Neural progenitor cell (in vitro differentiated cells): ENCODE measurements at regions not wholly inside any gene's neighbourhood (a gene's known extent, or its start where the extent isn't known, plus 50 kb on each side); places are given as distances from the start of the nearest gene placed in this dataset.

ENCODE experiments used
- DNase-seq: peaks from one replicate; pipeline ENCODE4 v3.0.0-alpha.2; 2016; ENCODE audit warnings: low spot score
- H2AFZ ChIP-seq: fragments of 200-600 bp; sonication (generic); replicated peaks from 2 replicates; pipeline ENCODE4 v1.6.1; 2016; ENCODE audit warnings: antibody characterized with exemption
- H3F3A ChIP-seq: fragments of 200-600 bp; sonication (generic); 2 replicates; pipeline ENCODE4 v1.6.1; 2016; ENCODE audit warnings: antibody characterized with exemption, low read depth
- H3K27ac ChIP-seq: fragments of 200-600 bp; sonication (generic); 2 replicates; pipeline ENCODE4 v1.5.1; 2016; ENCODE audit warnings: mild to moderate bottlenecking
- H3K27me3 ChIP-seq: fragments of 200-600 bp; sonication (generic); 2 replicates; pipeline ENCODE4 v1.6.1; 2016; ENCODE audit warnings: mild to moderate bottlenecking, moderate library complexity
- H3K36me3 ChIP-seq: fragments of 200-600 bp; sonication (generic); 2 replicates; pipeline ENCODE4 v1.5.1; 2016
- H3K4me1 ChIP-seq: fragments of 200-600 bp; sonication (generic); 2 replicates; pipeline ENCODE4 v1.6.1; 2016; ENCODE audit warnings: mixed run types
- H3K4me2 ChIP-seq: fragments of 200-600 bp; sonication (generic); 2 replicates; pipeline ENCODE4 v1.6.1; 2016
- H3K4me3 ChIP-seq: fragments of 200-600 bp; sonication (generic); 2 replicates; pipeline ENCODE4 v1.5.1; 2016
- H3K79me2 ChIP-seq: fragments of 200-600 bp; sonication (generic); 2 replicates; pipeline ENCODE4 v1.6.1; 2016; ENCODE audit warnings: low read depth
- H3K9ac ChIP-seq: fragments of 200-600 bp; sonication (generic); 2 replicates; pipeline ENCODE4 v1.6.1; 2016
- H3K9me3 ChIP-seq: fragments of 200-600 bp; sonication (generic); 2 replicates; pipeline ENCODE4 v1.5.1; 2016; ENCODE audit warnings: low read depth
- H4K20me1 ChIP-seq: fragments of 200-600 bp; sonication (generic); 2 replicates; pipeline ENCODE4 v1.6.1; 2016; ENCODE audit warnings: low read depth
- H3K27ac Mint-ChIP-seq: 3 replicates; pipeline ENCODE4 v1.8.0; 2021; ENCODE audit warnings: mixed read lengths
- H3K27me3 Mint-ChIP-seq: 2 replicates; pipeline ENCODE4 v1.8.0; 2022; ENCODE audit warnings: low read depth, mild to moderate bottlenecking, inconsistent platforms, moderate library complexity, mixed read lengths; ENCODE audit not compliant: insufficient read depth
- H3K36me3 Mint-ChIP-seq: 3 replicates; pipeline ENCODE4 v1.8.0; 2021; ENCODE audit warnings: mixed read lengths
- H3K4me1 Mint-ChIP-seq: 3 replicates; pipeline ENCODE4 v1.8.0; 2021; ENCODE audit warnings: mixed read lengths
- H3K4me3 Mint-ChIP-seq: 3 replicates; pipeline ENCODE4 v1.8.0; 2021; ENCODE audit warnings: mild to moderate bottlenecking, moderate library complexity, mixed read lengths
- H3K9me3 Mint-ChIP-seq: 3 replicates; pipeline ENCODE4 v1.8.0; 2020; ENCODE audit warnings: mixed read lengths
- CTCF ChIP-seq: fragments of 200-600 bp; sonication (generic); IDR thresholded peaks from 2 replicates; pipeline ENCODE4 v1.5.1; 2017; ENCODE audit warnings: antibody characterized with exemption, mild to moderate bottlenecking
- EZH2 ChIP-seq: fragments of 200-600 bp; sonication (generic); IDR thresholded peaks from 2 replicates; pipeline ENCODE4 v1.6.1; 2017; ENCODE audit warnings: antibody characterized with exemption, mild to moderate bottlenecking, moderate library complexity
- EZH2phosphoT487 ChIP-seq: fragments of 200-600 bp; sonication (generic); IDR thresholded peaks from 2 replicates; pipeline ENCODE4 v1.6.1; 2017; ENCODE audit warnings: antibody characterized with exemption

GRCh38 chr16:62157544-62157943 lies 121.3 kb upstream of the CDH8 start:
- DNase-seq, result no peak
- TF ChIP-seq EZH2phosphoT487, result no peak
- TF ChIP-seq CTCF, result no peak
- no peaks in the 10 kb centered on the region for H3K9me3 ChIP-seq
- no peaks in the 10 kb centered on the region for H3K79me2 ChIP-seq
- H3K27me3 ChIP-seq, result no peaks in the 10 kb centered on the region
- no peaks in the 10 kb centered on the region for H3F3A ChIP-seq
- no peaks in the 10 kb centered on the region for H3K4me1 Mint-ChIP-seq
- H3K4me1 ChIP-seq, result no peaks in the 10 kb centered on the region
- no peak overlapping the region for H2AFZ ChIP-seq
- H3K4me3 Mint-ChIP-seq, result no peak overlapping the region
- no peaks in the 10 kb centered on the region for H4K20me1 ChIP-seq
- H3K27me3 Mint-ChIP-seq, result no peaks in the 10 kb centered on the region
- no peak overlapping the region for H3K4me3 ChIP-seq
- no peak overlapping the region for H3K9ac ChIP-seq
- no peak overlapping the region for H3K27ac ChIP-seq
- no peaks in the 10 kb centered on the region for H3K9me3 Mint-ChIP-seq
- no peak overlapping the region for H3K27ac Mint-ChIP-seq
- no peaks in the 10 kb centered on the region for H3K36me3 ChIP-seq
- no peak overlapping the region for H3K4me2 ChIP-seq
- H3K36me3 Mint-ChIP-seq, result no peaks in the 10 kb centered on the region

- Histone ChIP-seq H3K9ac (no peak overlapping the region), H3K4me3 (no peak overlapping the region), H3K27ac (no peak overlapping the region), H3K9me3 (no peaks in the 10 kb centered on the region), H4K20me1 (no peaks in the 10 kb centered on the region), H3K27me3 (no peaks in the 10 kb centered on the region), H3K4me1 (no peaks in the 10 kb centered on the region), H3K36me3 (no peaks in the 10 kb centered on the region), H3F3A (no peaks in the 10 kb centered on the region), H3K4me2 (no peak overlapping the region), H2AFZ (no peak overlapping the region), H3K79me2 (no peaks in the 10 kb centered on the region)
- TF ChIP-seq CTCF, result no peak
- TF ChIP-seq EZH2, result no peak
- no peak for TF ChIP-seq EZH2phosphoT487
- Mint-ChIP-seq H3K27me3 (no peaks in the 10 kb centered on the region), H3K9me3 (no peaks in the 10 kb centered on the region), H3K27ac (no peak overlapping the region), H3K4me1 (no peaks in the 10 kb centered on the region), H3K36me3 (no peaks in the 10 kb centered on the region), H3K4me3 (no peak overlapping the region)
- no peak for DNase-seq
Observed at GRCh38 chr16:62156971-62157370, 120.7 kb upstream of the CDH8 start.

- Mint-ChIP-seq H3K9me3 (no peaks in the 10 kb centered on the region), H3K27me3 (peaks cover 2% of the 10 kb centered on the region), H3K36me3 (no peaks in the 10 kb centered on the region), H3K4me3 (no peak overlapping the region), H3K27ac (no peak overlapping the region), H3K4me1 (peaks cover 4% of the 10 kb centered on the region)
- Histone ChIP-seq H2AFZ (no peak overlapping the region), H3K4me3 (no peak overlapping the region), H3K4me1 (no peaks in the 10 kb centered on the region), H3K79me2 (no peaks in the 10 kb centered on the region), H3K36me3 (no peaks in the 10 kb centered on the region), H3K27me3 (no peaks in the 10 kb centered on the region), H3K4me2 (no peak overlapping the region), H4K20me1 (no peaks in the 10 kb centered on the region), H3F3A (no peaks in the 10 kb centered on the region), H3K27ac (no peak overlapping the region), H3K9ac (no peak overlapping the region), H3K9me3 (no peaks in the 10 kb centered on the region)
- no peak for DNase-seq
- TF ChIP-seq CTCF (no peak), EZH2 (no peak), EZH2phosphoT487 (no peak)
Observed at GRCh38 chr16:62149631-62150030, 113.4 kb upstream of the CDH8 start.

- no peaks in the 10 kb centered on the region for H3F3A ChIP-seq
- H3K4me2 ChIP-seq, result no peak overlapping the region
- no peaks in the 10 kb centered on the region for H3K27me3 ChIP-seq
- Mint-ChIP-seq H3K27me3 (no peaks in the 10 kb centered on the region), H3K4me1 (no peaks in the 10 kb centered on the region), H3K9me3 (peaks cover 6% of the 10 kb centered on the region), H3K4me3 (no peak overlapping the region), H3K27ac (no peak overlapping the region), H3K36me3 (no peaks in the 10 kb centered on the region)
- H3K9ac ChIP-seq, result no peak overlapping the region
- no peak overlapping the region for H3K4me3 ChIP-seq
- TF ChIP-seq CTCF (no peak), EZH2phosphoT487 (no peak), EZH2 (no peak)
- no peaks in the 10 kb centered on the region for H4K20me1 ChIP-seq
- H3K36me3 ChIP-seq, result no peaks in the 10 kb centered on the region
- no peaks in the 10 kb centered on the region for H3K79me2 ChIP-seq
- H3K4me1 ChIP-seq, result no peaks in the 10 kb centered on the region
- no peaks in the 10 kb centered on the region for H3K9me3 ChIP-seq
- DNase-seq, result no peak
- H2AFZ ChIP-seq, result no peak overlapping the region
- H3K27ac ChIP-seq, result no peak overlapping the region
Observed at GRCh38 chr16:62137996-62138395, 101.8 kb upstream of the CDH8 start.
